ENCODE measurements at regions not wholly inside any gene's neighbourhood (a gene's known extent, or its start where the extent isn't known, plus 50 kb on each side); places are given as distances from the start of the nearest gene placed in this dataset.

DNA sequence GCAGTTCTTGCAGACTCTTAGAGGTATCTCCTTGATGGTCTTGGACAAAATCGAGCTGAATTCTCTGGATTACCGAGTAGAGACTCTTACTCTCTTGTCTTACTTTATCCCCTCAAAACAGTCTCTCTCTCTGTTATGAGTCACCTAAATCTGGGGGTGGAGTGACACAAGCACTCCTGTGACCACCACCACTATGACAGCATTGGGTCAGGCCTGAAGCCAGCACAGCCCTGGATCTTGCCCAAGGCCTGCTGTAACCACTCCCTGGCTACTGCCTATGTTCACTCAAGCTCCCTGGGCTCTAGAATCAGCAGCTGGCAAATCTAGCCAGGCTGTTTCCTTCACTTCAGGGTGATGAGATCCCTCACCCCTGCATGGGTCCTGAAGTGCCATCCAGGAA is 662.5 kb downstream of the LUZP2 start:
- H3K4me3 ChIP-seq (replicated peaks; ENCODE audit: low read depth, low read length): no peak overlapping the region
- TF ChIP-seq, protein P1, sequence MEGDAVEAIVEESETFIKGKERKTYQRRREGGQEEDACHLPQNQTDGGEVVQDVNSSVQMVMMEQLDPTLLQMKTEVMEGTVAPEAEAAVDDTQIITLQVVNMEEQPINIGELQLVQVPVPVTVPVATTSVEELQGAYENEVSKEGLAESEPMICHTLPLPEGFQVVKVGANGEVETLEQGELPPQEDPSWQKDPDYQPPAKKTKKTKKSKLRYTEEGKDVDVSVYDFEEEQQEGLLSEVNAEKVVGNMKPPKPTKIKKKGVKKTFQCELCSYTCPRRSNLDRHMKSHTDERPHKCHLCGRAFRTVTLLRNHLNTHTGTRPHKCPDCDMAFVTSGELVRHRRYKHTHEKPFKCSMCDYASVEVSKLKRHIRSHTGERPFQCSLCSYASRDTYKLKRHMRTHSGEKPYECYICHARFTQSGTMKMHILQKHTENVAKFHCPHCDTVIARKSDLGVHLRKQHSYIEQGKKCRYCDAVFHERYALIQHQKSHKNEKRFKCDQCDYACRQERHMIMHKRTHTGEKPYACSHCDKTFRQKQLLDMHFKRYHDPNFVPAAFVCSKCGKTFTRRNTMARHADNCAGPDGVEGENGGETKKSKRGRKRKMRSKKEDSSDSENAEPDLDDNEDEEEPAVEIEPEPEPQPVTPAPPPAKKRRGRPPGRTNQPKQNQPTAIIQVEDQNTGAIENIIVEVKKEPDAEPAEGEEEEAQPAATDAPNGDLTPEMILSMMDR (IDR thresholded peaks at IDR 0.05; ENCODE audit: low read length, missing control alignments): no peak
- DNase-seq (ENCODE audit: low read depth): no peak

DNA sequence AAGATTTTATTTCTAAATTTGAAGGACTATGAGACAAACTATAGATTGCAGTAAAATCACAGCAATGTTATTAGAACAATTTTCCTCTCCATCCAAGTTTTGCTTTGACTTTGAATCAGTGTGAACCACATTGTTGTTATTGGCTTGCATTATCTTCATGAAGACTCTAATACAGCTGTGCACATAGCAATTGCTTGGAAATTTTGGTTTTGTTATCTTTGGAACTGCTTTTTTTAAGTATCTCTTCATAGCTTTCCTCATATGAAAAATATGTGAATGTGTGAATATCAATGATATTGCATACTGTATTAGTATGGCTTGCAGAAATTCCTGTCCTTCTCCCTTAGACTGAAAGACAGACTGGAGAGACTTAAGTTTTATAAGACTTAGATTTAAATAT is 666.6 kb downstream of the LUZP2 start:
- DNase-seq (ENCODE audit: low read depth): peak; percentile 16
- TF ChIP-seq, protein P1 (IDR thresholded peaks at IDR 0.05; ENCODE audit: low read length, missing control alignments): no peak
- no peak overlapping the region for H3K4me3 ChIP-seq (replicated peaks; ENCODE audit: low read depth, low read length)

DNA sequence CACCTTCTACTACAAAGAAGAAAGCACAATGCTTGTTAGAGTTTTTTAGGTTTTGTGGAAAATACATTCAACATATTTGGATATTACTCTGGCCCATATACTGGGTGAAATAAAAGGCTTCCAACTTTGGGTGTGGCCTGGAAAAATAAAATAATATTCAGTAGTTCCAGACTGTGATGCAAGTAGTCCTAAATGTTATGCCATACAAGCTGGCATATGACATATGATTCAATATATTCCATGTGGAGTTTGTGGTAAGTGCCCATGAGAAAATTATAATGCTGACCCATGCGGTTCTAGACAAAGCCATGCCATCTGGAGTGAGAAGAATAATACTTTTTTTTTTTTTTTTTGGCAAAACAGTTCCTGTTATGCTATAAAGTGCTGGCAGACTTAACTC is 683.3 kb downstream of the LUZP2 start:
- TF ChIP-seq, protein P1 (IDR thresholded peaks at IDR 0.05; ENCODE audit: low read length, missing control alignments): no peak
- DNase-seq (ENCODE audit: low read depth): no peak
- H3K4me3 ChIP-seq (replicated peaks; ENCODE audit: low read depth, low read length): no peak overlapping the region

DNA sequence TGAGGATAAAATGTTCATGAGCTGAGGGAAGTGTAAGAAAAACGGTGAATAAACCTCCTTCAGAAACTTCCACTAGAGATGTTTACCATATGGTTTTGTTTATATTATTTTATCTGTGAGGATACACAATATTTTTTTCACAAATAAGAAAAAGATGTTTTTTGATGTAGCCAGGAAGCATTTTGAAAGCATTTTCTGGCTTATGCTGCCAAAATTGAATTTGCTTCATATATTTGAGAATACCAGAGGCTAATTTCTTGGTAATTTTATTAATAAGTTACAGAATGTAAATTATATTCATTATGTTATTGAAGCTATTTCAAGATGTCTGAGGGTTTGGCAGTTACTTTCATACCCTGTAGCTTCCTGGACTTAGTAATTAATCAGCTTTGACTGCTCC is 686.6 kb downstream of the LUZP2 start:
- H3K4me3 ChIP-seq (replicated peaks; ENCODE audit: low read depth, low read length): no peak overlapping the region
- DNase-seq (ENCODE audit: low read depth): no peak
- TF ChIP-seq, protein P1 (IDR thresholded peaks at IDR 0.05; ENCODE audit: low read length, missing control alignments): no peak

DNA sequence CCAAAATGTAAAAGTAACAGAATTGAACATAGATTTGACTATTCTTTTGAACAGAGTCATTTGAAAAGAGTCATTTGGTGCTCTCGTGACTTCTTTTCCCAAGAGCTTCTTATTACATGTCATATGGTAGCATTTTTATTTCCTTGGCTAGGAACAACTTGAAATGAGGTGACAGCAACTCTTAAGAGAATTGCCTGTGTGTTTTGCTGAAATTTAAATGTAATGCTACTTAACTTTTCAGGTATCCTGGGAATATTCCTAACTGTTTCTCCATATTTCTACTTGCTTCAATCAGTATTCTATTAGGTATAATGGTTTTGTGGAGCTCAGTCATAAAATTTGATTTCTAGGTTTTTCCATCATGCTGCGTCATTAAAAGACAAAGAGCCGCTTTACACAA is 700.7 kb downstream of the LUZP2 start:
- no peak for DNase-seq (ENCODE audit: low read depth)
- TF ChIP-seq, protein P1 (IDR thresholded peaks at IDR 0.05; ENCODE audit: low read length, missing control alignments): no peak
- no peak overlapping the region for H3K4me3 ChIP-seq (replicated peaks; ENCODE audit: low read depth, low read length)

DNA sequence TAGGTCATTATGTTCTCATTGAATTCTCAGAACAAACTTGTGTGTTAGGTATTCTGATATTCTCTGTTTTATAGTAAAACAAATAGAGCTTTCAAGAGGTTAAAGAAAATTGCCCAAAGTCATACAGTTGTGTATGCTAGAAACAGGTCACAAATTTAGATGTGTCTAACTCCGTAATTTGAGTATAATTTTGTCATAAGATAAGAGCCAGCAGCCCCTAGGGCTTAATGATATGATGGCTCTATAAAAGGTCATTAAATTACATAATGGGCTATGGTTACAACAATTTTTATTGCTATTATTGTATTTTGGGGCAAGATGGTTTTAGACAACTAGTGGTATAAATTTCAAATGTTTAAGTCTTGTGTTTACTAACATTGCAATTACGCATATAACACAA is 701.9 kb downstream of the LUZP2 start:
- no peak for DNase-seq (ENCODE audit: low read depth)
- TF ChIP-seq, protein P1 (IDR thresholded peaks at IDR 0.05; ENCODE audit: low read length, missing control alignments): no peak
- no peak overlapping the region for H3K4me3 ChIP-seq (replicated peaks; ENCODE audit: low read depth, low read length)

DNA sequence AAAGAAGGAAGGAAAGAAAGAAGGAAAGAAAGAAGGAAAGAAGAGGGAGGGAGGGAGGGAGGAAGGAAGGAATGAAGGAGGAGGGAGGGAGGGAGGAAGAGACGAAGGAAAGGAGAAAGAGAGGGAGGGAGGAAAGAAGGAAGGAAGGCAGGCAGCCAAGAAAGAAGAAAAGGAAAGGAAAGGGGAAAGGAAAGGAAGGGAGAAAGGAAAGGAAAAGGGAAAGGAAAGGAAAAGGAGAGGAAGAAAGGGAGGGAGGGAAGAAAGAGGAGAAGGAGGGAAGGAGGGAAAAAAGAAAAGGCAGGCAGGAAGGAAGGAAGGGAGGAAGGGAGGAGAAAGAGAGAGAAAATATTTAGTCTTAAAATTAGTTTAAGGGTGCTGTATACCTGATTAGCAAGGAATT is 704.1 kb downstream of the LUZP2 start:
- TF ChIP-seq, protein P1 (IDR thresholded peaks at IDR 0.05; ENCODE audit: low read length, missing control alignments): no peak
- no peak for DNase-seq (ENCODE audit: low read depth)

More for the DNA sequence above, 704.1 kb downstream of the LUZP2 start:
- no peak overlapping the region for H3K4me3 ChIP-seq (replicated peaks; ENCODE audit: low read depth, low read length)

All from fibroblast of pulmonary artery (primary cell).